ENCODE measurements at regions not wholly inside any gene's neighbourhood (a gene's known extent, or its start where the extent isn't known, plus 50 kb on each side); places are given as distances from the start of the nearest gene placed in this dataset.

- intact Hi-C loops (cut with micrococcal nuclease; ENCODE audit: unreplicated experiment) = no loop called here
- no peaks in the 10 kb centered on the region for H3K27me3 ChIP-seq (replicated peaks; ENCODE audit: insufficient read depth, low read depth, low read length, poor library complexity)
- TF ChIP-seq EZH2 (IDR thresholded peaks at IDR 0.05; ENCODE audit: borderline replicate concordance, low read depth, low read length, poor library complexity, severe bottlenecking) = no peak
- TF ChIP-seq, protein P1, sequence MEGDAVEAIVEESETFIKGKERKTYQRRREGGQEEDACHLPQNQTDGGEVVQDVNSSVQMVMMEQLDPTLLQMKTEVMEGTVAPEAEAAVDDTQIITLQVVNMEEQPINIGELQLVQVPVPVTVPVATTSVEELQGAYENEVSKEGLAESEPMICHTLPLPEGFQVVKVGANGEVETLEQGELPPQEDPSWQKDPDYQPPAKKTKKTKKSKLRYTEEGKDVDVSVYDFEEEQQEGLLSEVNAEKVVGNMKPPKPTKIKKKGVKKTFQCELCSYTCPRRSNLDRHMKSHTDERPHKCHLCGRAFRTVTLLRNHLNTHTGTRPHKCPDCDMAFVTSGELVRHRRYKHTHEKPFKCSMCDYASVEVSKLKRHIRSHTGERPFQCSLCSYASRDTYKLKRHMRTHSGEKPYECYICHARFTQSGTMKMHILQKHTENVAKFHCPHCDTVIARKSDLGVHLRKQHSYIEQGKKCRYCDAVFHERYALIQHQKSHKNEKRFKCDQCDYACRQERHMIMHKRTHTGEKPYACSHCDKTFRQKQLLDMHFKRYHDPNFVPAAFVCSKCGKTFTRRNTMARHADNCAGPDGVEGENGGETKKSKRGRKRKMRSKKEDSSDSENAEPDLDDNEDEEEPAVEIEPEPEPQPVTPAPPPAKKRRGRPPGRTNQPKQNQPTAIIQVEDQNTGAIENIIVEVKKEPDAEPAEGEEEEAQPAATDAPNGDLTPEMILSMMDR (conservative IDR thresholded peaks at IDR 0.05; ENCODE audit: low read depth, low read length) = no peak
- BruUV-seq (replicated peaks) = no TSS peak
- H3K27ac ChIP-seq (ENCODE audit: low read depth, low read length, poor library complexity, severe bottlenecking) = no peak overlapping the region
- POLR2A ChIA-PET (ENCODE audit: low non-redundant PET) = no interaction called here
- no peaks in the 10 kb centered on the region for H3K36me3 ChIP-seq (ENCODE audit: insufficient read depth, low read length, poor library complexity, severe bottlenecking)
- H3K4me1 ChIP-seq (ENCODE audit: insufficient read depth, low read length, poor library complexity, severe bottlenecking) = no peaks in the 10 kb centered on the region
- no peak for DNase-seq (ENCODE audit: low spot score)
- CTCF ChIA-PET = interaction anchor here (0.5 kb wide), 1 partner anchor 8 kb away, joined by 3 read pairs; no protein-coding TSS in a partner anchor
- H3K4me3 ChIP-seq (ENCODE audit: low read depth, low read length, poor library complexity, severe bottlenecking) = no peak overlapping the region
- no peaks in the 10 kb centered on the region for H3K9me3 ChIP-seq (ENCODE audit: low read depth, low read length, poor library complexity, severe bottlenecking)
Measured at GRCh38 chr4:24650849-24651640, 66.7 kb upstream of the DHX15 start.

DNA sequence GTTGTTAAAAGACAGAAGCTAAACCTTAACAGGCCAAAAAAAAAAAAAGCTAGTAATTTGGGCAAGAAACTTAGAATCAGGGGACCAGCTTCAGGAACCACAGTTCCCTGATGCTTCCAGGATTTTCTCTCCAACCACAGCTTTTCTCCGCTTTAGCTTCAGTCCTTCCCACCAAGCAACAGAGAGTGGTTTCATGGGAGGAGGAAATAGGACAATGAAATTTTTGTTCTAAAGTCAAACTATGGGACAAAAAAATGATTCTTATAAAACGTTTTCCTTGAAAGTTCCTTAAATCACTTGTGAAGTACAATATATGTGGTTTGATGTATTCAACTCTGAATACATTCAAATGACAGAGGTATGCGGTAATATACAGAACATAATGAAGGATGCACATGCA, 71.0 kb upstream of the DHX15 start:
- Histone ChIP-seq H3K4me1 (ENCODE audit: insufficient read depth, low read length, poor library complexity, severe bottlenecking) (no peaks in the 10 kb centered on the region), H3K9me3 (ENCODE audit: low read depth, low read length, poor library complexity, severe bottlenecking) (no peaks in the 10 kb centered on the region), H3K27ac (ENCODE audit: low read depth, low read length, poor library complexity, severe bottlenecking) (no peak overlapping the region), H3K27me3 (replicated peaks; ENCODE audit: insufficient read depth, low read depth, low read length, poor library complexity) (no peaks in the 10 kb centered on the region), H3K36me3 (ENCODE audit: insufficient read depth, low read length, poor library complexity, severe bottlenecking) (no peaks in the 10 kb centered on the region), H3K4me3 (ENCODE audit: low read depth, low read length, poor library complexity, severe bottlenecking) (no peak overlapping the region)
- DNase-seq (ENCODE audit: low spot score) = no peak
- ChIA-PET CTCF (no interaction called here), POLR2A (ENCODE audit: low non-redundant PET) (no interaction called here)
- no TSS peak for BruUV-seq (replicated peaks)
- intact Hi-C loops (cut with micrococcal nuclease; ENCODE audit: unreplicated experiment) = no loop called here
- TF ChIP-seq, protein P1 (conservative IDR thresholded peaks at IDR 0.05; ENCODE audit: low read depth, low read length) = no peak
- no peak for TF ChIP-seq EZH2 (IDR thresholded peaks at IDR 0.05; ENCODE audit: borderline replicate concordance, low read depth, low read length, poor library complexity, severe bottlenecking)

DNA sequence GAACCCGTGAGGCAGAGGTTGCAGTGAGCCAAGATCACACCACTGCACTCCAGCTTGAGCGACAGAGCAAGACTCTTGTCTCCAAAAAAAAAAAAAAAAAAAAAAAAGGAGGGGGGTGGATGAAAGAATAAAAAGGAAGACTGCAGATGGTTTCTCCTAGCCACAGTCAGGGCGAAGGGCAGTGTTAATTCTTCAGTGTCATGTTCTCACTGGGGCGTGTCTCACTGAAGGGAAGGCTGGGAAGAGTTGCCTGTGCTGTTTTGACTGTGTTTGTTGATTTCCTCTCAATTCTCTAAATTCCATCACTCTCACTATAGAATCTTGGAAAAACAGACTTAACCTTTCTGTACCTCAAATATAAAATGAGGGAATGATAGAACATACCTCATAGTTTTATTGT, 71.6 kb upstream of the DHX15 start:
- intact Hi-C loops (cut with micrococcal nuclease; ENCODE audit: unreplicated experiment) = no loop called here
- Histone ChIP-seq H3K4me3 (ENCODE audit: low read depth, low read length, poor library complexity, severe bottlenecking) (no peak overlapping the region), H3K4me1 (ENCODE audit: insufficient read depth, low read length, poor library complexity, severe bottlenecking) (no peaks in the 10 kb centered on the region), H3K9me3 (ENCODE audit: low read depth, low read length, poor library complexity, severe bottlenecking) (no peaks in the 10 kb centered on the region), H3K36me3 (ENCODE audit: insufficient read depth, low read length, poor library complexity, severe bottlenecking) (no peaks in the 10 kb centered on the region), H3K27ac (ENCODE audit: low read depth, low read length, poor library complexity, severe bottlenecking) (no peak overlapping the region), H3K27me3 (replicated peaks; ENCODE audit: insufficient read depth, low read depth, low read length, poor library complexity) (no peaks in the 10 kb centered on the region)
- no peak for DNase-seq (ENCODE audit: low spot score)
- ChIA-PET CTCF (no interaction called here), POLR2A (ENCODE audit: low non-redundant PET) (no interaction called here)
- TF ChIP-seq, protein P1 (conservative IDR thresholded peaks at IDR 0.05; ENCODE audit: low read depth, low read length) = no peak
- TF ChIP-seq EZH2 (IDR thresholded peaks at IDR 0.05; ENCODE audit: borderline replicate concordance, low read depth, low read length, poor library complexity, severe bottlenecking) = no peak
- no TSS peak for BruUV-seq (replicated peaks)

All from A673 (cell line).